GM12878 (cell line): ENCODE measurements at regions not wholly inside any gene's neighbourhood (a gene's known extent, or its start where the extent isn't known, plus 50 kb on each side); places are given as distances from the start of the nearest gene placed in this dataset.
"Not testable (repeated sequence)": the region's sequence is repeated elsewhere in the genome, so short reads cannot be mapped to it uniquely, and the experiment has no call there.

Experiments used
- ATAC-seq: fragments of 200-7000 bp; cut with Tn5 transposase; 3 replicates; pipeline ENCODE4 v1.9.1; 2020; ENCODE audit warnings: mild to moderate bottlenecking, moderate library complexity
- BruUV-seq: library from RNA; stranded (reverse); fragments of 400-500 nt; replicated peaks from 2 replicates; lab custom pipeline; 2021; lab: Mats Ljungman, UMichigan
- CTCF ChIA-PET: fragments of 300-600 bp; sonication (Branson Sonifier 250); formaldehyde crosslinking; extraction: SDS; loops from one replicate; lab custom pipeline; 2021; ENCODE audit warnings: inconsistent platforms; lab: Yijun Ruan, JAX
- POLR2A ChIA-PET: fragments of 350-600 bp; formaldehyde crosslinking; extraction: SDS; loops from one replicate; lab custom pipeline; 2021; ENCODE audit warnings: inconsistent platforms; lab: Charles Lee
- RAD21 ChIA-PET: fragments of 300-600 bp; sonication (Branson Sonifier 250); formaldehyde crosslinking; loops from one replicate; lab custom pipeline; 2023; ENCODE audit warnings: antibody characterized with exemption; ENCODE audit not compliant: unreplicated experiment; lab: Charles Lee
- SMC1A ChIA-PET: fragments of 300-600 bp; sonication (Branson Sonifier 250); formaldehyde crosslinking; loops from one replicate; lab custom pipeline; 2023; ENCODE audit not compliant: unreplicated experiment, uncharacterized antibody; lab: Charles Lee
- DNase-seq: peaks from one replicate; pipeline ENCODE4 v3.0.0-alpha.2; 2011; ENCODE audit warnings: low read depth, low spot score
- FAIRE-seq: peaks from 3 replicates; lab custom pipeline; 2011; peaks lifted over from hg19 to GRCh38; lab: Jason Lieb, UNC
- H2AFZ ChIP-seq: 2 replicates; pipeline ENCODE4 v1.6.0; 2011; ENCODE audit warnings: low read depth, low read length, control low read depth; ENCODE audit not compliant: control insufficient read depth
- H3K27ac ChIP-seq: 2 replicates; pipeline ENCODE4 v1.5.1; 2011; ENCODE audit warnings: control low read depth; ENCODE audit not compliant: control insufficient read depth, insufficient read depth
- H3K27me3 ChIP-seq, 2 experiments: replicated peaks in 1 of 2; 2 replicates each; pipeline versions ENCODE4 v1.6.0 to v1.6.1; 2011; ENCODE audit warnings: low read length in 1 of 2; ENCODE audit not compliant: control insufficient read depth in 2 of 2, insufficient read depth in 2 of 2
- H3K36me3 ChIP-seq, 2 experiments: 2 replicates each; pipeline ENCODE4 v1.5.1; 2011; ENCODE audit warnings: low read length in 1 of 2; ENCODE audit not compliant: control insufficient read depth in 2 of 2, insufficient read depth in 2 of 2
- H3K4me1 ChIP-seq: 2 replicates; pipeline ENCODE4 v1.6.1; 2011; ENCODE audit warnings: mild to moderate bottlenecking, low read length, moderate library complexity, mixed read lengths; ENCODE audit not compliant: control insufficient read depth, insufficient read depth
- H3K4me2 ChIP-seq: 2 replicates; pipeline ENCODE4 v1.6.0; 2011; ENCODE audit warnings: control low read depth; ENCODE audit not compliant: control insufficient read depth, insufficient read depth
- H3K4me3 ChIP-seq: fragments of 200-600 bp; sonication (generic); 2 replicates; pipeline ENCODE4 v1.5.1; 2016
- H3K79me2 ChIP-seq: 2 replicates; pipeline ENCODE4 v1.6.0; 2011; ENCODE audit warnings: low read length; ENCODE audit not compliant: control insufficient read depth, insufficient read depth
- H3K9ac ChIP-seq: 2 replicates; pipeline ENCODE4 v1.8.0; 2011; ENCODE audit warnings: low read length, control low read depth, mixed read lengths; ENCODE audit not compliant: control insufficient read depth, insufficient read depth
- H3K9me3 ChIP-seq: replicated peaks from 3 replicates; pipeline ENCODE4 v1.5.1; 2011; ENCODE audit warnings: mild to moderate bottlenecking, low read length; ENCODE audit not compliant: control insufficient read depth, insufficient read depth
- H4K20me1 ChIP-seq: 2 replicates; pipeline ENCODE4 v1.6.0; 2011; ENCODE audit not compliant: control insufficient read depth, insufficient read depth
- ATF7 ChIP-seq: fragments of 450-650 bp; IDR thresholded peaks from 2 replicates; pipeline ENCODE4 v1.6.1; 2016; ENCODE audit warnings: low read depth, mild to moderate bottlenecking
- BMI1 ChIP-seq: fragments of 450-650 bp; IDR thresholded peaks from 2 replicates; pipeline ENCODE4 v1.6.1; 2016; ENCODE audit warnings: mild to moderate bottlenecking, moderate library complexity, borderline replicate concordance
- BRCA1 ChIP-seq: IDR thresholded peaks from 2 replicates; pipeline ENCODE4 v1.6.1; 2011; ENCODE audit warnings: low read depth, low read length, improper control_type of control experiment
- GATAD2B ChIP-seq: fragments of 450-650 bp; conservative IDR thresholded peaks from 2 replicates; pipeline ENCODE4 v1.6.1; 2017; ENCODE audit warnings: low read depth, mild to moderate bottlenecking, moderate library complexity
- MXI1 ChIP-seq: fragments of 150-350 bp; IDR thresholded peaks from 2 replicates; pipeline ENCODE4 v1.6.1; 2011; ENCODE audit warnings: low read depth, mild to moderate bottlenecking, inconsistent platforms, low read length, improper control_type of control experiment
- MYB ChIP-seq: fragments of 150-350 bp; IDR thresholded peaks from 2 replicates; pipeline ENCODE4 v1.6.1; 2014; ENCODE audit warnings: mild to moderate bottlenecking, low read depth, low read length, borderline replicate concordance
- POLR2AphosphoS2 ChIP-seq: IDR thresholded peaks from 2 replicates; pipeline ENCODE4 v1.6.1; 2011; ENCODE audit warnings: low read depth, mild to moderate bottlenecking, low read length, improper control_type of control experiment, moderate library complexity
- SMARCA5 ChIP-seq: fragments of 450-650 bp; IDR thresholded peaks from 2 replicates; pipeline ENCODE4 v1.6.1; 2017; ENCODE audit warnings: mild to moderate bottlenecking
- USF1 ChIP-seq: IDR thresholded peaks from 2 replicates; pipeline ENCODE4 v1.6.1; 2011; ENCODE audit warnings: borderline replicate concordance, low read depth, mild to moderate bottlenecking, moderate library complexity, mixed read lengths, low read length; ENCODE audit not compliant: insufficient read depth; ENCODE audit errors: extremely low read length
- WGBS: methylation state at CpG from one replicate; pipeline ENCODE4 v1.1.6; 2016; ENCODE audit warnings: low lambda C conversion rate; ENCODE audit not compliant: insufficient replicate concordance, insufficient coverage; ENCODE audit errors: missing lambda C conversion rate; 5-methylcytosine and 5-hydroxymethylcytosine counted together
- in situ Hi-C: fragments of 300-500 bp; cut with MboI; formaldehyde crosslinking; loops from 9 replicates; pipeline ENCODE4 v1.14.3; 2018; ENCODE audit warnings: mixed read lengths
- intact Hi-C: fragments of 100-400 bp; cut with micrococcal nuclease; formaldehyde crosslinking; loops from one replicate; pipeline ENCODE4 v1.14.2; 2022; ENCODE audit not compliant: unreplicated experiment

GRCh38 chr2:57490741-57491140, 555.9 kb upstream of the VRK2 start (continued):
- TF ChIP-seq POLR2AphosphoS2, result no peak

- H3K27ac ChIP-seq, result no peak overlapping the region
- no peak overlapping the region for H2AFZ ChIP-seq
- ATAC-seq (no peak), FAIRE-seq (no peak), DNase-seq (no peak)
- no peaks in the 10 kb centered on the region for H3K36me3 ChIP-seq
- no peak overlapping the region for H3K4me3 ChIP-seq
- ChIA-PET CTCF (interaction anchor here (1.1 kb wide), 1 partner anchor 9 kb away, joined by 3 read pairs; no protein-coding TSS in a partner anchor), POLR2A (no interaction called here), RAD21 (no interaction called here), SMC1A (no interaction called here)
- H3K4me1 ChIP-seq, result no peaks in the 10 kb centered on the region
- WGBS, result 51% methylated on average over 3 of the region's 3 CpGs
- no peak overlapping the region for H3K4me2 ChIP-seq
- H3K27me3 ChIP-seq, result no peaks in the 10 kb centered on the region
- no peaks in the 10 kb centered on the region for H3K9me3 ChIP-seq
- in situ Hi-C loops (no loop called here), intact Hi-C loops (no loop called here)
- no peaks in the 10 kb centered on the region for H4K20me1 ChIP-seq
- H3K79me2 ChIP-seq, result no peaks in the 10 kb centered on the region
- no peak overlapping the region for H3K9ac ChIP-seq
- BruUV-seq, result no TSS peak
- TF ChIP-seq BRCA1 (no peak), BMI1 (no peak), ATF7 (no peak), MYB (no peak), USF1 (no peak), GATAD2B (no peak), SMARCA5 (no peak), MXI1 (no peak)
Measured at GRCh38 chr2:57491213-57491612, 555.4 kb upstream of the VRK2 start.

- CTCF ChIA-PET, H2AFZ ChIP-seq: not testable (repeated sequence)
Measured at GRCh38 chr2:57493966-57494365, 552.6 kb upstream of the VRK2 start.

More at GRCh38 chr2:57493966-57494365, 552.6 kb upstream of the VRK2 start:
- H3K4me1 ChIP-seq, BruUV-seq, H3K79me2 ChIP-seq, in situ Hi-C loops, DNase-seq, H3K4me2 ChIP-seq, RAD21 ChIA-PET, intact Hi-C loops, H3K4me3 ChIP-seq, ATAC-seq, H4K20me1 ChIP-seq, H3K27ac ChIP-seq, H3K27me3 ChIP-seq, H3K9me3 ChIP-seq, H3K36me3 ChIP-seq, H3K9ac ChIP-seq, POLR2A ChIA-PET: not testable (repeated sequence)
- 27% methylated on average over 4 of the region's 4 CpGs for WGBS
- SMC1A ChIA-PET, result interaction anchor here (1.2 kb wide), 1 partner anchor 40 kb away, joined by 3 read pairs; no protein-coding TSS in a partner anchor
- peak; percentile 91 for FAIRE-seq
